ENCODE measurements at regions not wholly inside any gene's neighbourhood (a gene's known extent, or its start where the extent isn't known, plus 50 kb on each side); places are given as distances from the start of the nearest gene placed in this dataset.
"Not testable (repeated sequence)": the region's sequence is repeated elsewhere in the genome, so short reads cannot be mapped to it uniquely, and the experiment has no call there.

DNA sequence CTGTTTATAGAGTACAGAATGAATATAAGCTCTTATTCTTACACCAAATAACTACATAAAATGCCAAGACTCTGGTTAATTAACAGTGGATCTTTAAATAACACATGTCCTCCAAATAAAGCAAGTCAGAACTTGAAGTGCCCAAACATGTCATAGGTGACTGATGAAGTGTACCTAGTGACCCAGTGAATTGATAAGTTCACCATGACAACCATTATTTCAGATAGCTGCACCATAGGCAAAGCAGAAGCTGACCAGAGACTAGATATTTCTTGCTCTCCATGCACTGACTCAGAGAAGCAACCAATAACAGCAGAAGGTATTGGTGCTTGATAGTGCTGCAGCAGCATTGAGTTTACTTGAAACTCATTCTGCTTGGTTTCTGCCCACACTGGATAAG is 192.1 kb downstream of the DUSP10 start:
- H3K27ac ChIP-seq: no peak overlapping the region
- H3K4me1 ChIP-seq: no peaks in the 10 kb centered on the region
- H3K9me3 ChIP-seq: no peaks in the 10 kb centered on the region
- ATAC-seq (ENCODE audit: low FRiP score in 2 of 2): no peak
- H3K27me3 ChIP-seq: no peaks in the 10 kb centered on the region
- no peak overlapping the region for H3K4me3 ChIP-seq
- TF ChIP-seq EP300 (IDR thresholded peaks at IDR 0.05): no peak
- no peaks in the 10 kb centered on the region for H3K36me3 ChIP-seq
- DNase-seq: no peak

DNA sequence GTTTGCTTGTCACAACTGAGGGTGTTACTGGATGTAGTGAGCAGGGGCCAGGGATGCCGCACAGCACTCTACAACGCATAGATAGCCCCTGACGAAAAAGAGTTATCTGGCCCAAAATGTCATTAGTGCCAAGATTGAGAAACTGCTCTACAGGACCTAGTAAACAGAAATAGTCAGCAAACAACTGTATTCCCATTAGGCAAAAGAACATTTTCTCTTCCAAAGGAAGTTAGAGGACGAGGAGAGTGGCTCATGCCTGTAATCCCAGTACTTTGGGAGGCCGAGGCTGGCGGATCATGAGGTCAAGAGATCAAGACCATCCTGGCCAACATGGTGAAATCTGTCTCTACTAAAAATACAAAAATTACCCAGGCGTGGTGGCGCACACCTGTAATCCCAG is 189.1 kb downstream of the DUSP10 start:
- not testable (repeated sequence) for H3K36me3 ChIP-seq; H3K27ac ChIP-seq; ATAC-seq (ENCODE audit: low FRiP score in 2 of 2); DNase-seq; H3K27me3 ChIP-seq; H3K4me1 ChIP-seq; H3K9me3 ChIP-seq; H3K4me3 ChIP-seq
- 92 to 94% methylated on average over 8 of the region's 8 CpGs for WGBS, 2 donors

DNA sequence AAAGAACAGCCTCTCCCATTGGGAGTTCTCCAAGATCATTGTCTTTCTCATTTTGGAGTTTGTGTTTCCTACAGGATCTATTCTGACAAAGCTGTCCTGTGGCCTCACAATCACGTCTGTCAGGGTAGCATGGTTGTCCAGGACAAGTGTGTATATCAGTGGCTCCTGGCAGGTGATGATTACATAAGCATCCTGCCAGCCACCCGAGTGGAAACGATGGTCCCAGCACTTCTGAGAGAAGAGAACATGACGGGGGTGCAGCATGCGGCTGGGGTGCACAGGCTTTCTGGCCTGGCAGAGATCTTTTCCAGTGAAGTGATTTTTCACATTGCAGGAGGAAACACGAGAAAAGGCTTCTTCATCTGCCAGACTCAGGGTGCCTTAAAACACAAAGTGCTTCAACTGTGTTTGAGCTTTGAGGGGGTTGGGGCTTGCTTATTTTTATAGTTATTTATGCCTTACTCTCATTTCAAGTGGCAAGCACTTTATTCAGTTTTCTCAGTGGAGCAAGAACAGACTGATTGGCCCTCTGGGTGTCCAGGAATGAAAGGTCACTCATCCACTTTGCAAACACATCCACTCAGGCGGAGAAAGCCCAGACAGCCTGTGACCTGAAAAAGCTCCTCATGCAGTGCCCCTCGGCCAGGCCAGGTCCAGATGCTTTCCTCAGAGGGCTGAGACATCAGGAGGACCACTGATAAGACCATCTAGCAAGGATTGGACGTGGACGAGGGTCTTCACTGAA is 186.0 kb downstream of the DUSP10 start:
- Histone ChIP-seq H3K4me3 (no peak overlapping the region), H3K36me3 (no peaks in the 10 kb centered on the region), H3K9me3 (no peaks in the 10 kb centered on the region), H3K27ac (no peak overlapping the region), H3K4me1 (no peaks in the 10 kb centered on the region), H3K27me3 (no peaks in the 10 kb centered on the region)
- WGBS, 2 donors: 74 to 76% methylated on average over 10 of the region's 10 CpGs
- ATAC-seq (ENCODE audit: low FRiP score in 2 of 2): no peak
- TF ChIP-seq, protein P1, sequence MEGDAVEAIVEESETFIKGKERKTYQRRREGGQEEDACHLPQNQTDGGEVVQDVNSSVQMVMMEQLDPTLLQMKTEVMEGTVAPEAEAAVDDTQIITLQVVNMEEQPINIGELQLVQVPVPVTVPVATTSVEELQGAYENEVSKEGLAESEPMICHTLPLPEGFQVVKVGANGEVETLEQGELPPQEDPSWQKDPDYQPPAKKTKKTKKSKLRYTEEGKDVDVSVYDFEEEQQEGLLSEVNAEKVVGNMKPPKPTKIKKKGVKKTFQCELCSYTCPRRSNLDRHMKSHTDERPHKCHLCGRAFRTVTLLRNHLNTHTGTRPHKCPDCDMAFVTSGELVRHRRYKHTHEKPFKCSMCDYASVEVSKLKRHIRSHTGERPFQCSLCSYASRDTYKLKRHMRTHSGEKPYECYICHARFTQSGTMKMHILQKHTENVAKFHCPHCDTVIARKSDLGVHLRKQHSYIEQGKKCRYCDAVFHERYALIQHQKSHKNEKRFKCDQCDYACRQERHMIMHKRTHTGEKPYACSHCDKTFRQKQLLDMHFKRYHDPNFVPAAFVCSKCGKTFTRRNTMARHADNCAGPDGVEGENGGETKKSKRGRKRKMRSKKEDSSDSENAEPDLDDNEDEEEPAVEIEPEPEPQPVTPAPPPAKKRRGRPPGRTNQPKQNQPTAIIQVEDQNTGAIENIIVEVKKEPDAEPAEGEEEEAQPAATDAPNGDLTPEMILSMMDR (IDR thresholded peaks at IDR 0.05): no peak
- TF ChIP-seq POLR2AphosphoS5 (IDR thresholded peaks at IDR 0.05) (no peak), EP300 (IDR thresholded peaks at IDR 0.05) (no peak), POLR2A (IDR thresholded peaks at IDR 0.05) (no peak)
- no peak for DNase-seq

DNA sequence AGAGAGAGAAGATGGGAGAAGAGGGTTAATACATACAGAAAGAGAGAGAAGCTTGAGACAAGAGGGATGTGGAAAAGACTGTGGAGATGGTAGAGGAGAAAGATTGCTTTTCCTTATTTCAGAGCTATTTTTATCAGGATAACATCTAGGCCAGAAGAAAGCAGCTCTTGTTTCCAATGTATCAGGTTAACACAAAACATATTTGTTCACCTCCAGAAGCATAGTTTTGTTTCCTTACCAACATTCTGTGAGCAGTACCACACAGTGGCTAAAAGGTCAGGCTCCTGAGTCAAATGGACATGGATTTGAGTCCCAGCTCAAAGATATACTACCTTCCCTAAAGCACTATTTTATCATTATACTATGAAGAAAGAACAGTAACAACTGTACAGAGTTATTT is 185.5 kb downstream of the DUSP10 start:
- H3K36me3 ChIP-seq: no peaks in the 10 kb centered on the region
- H3K27me3 ChIP-seq: no peaks in the 10 kb centered on the region
- no peak for TF ChIP-seq POLR2A (IDR thresholded peaks at IDR 0.05)
- TF ChIP-seq POLR2AphosphoS5 (IDR thresholded peaks at IDR 0.05): no peak
- no peak for TF ChIP-seq EP300 (IDR thresholded peaks at IDR 0.05)
- TF ChIP-seq, protein P1 (IDR thresholded peaks at IDR 0.05): no peak
- H3K4me3 ChIP-seq: no peak overlapping the region
- ATAC-seq (ENCODE audit: low FRiP score in 2 of 2) (no peak), DNase-seq (no peak)
- H3K9me3 ChIP-seq: no peaks in the 10 kb centered on the region
- no peak overlapping the region for H3K27ac ChIP-seq
- no peaks in the 10 kb centered on the region for H3K4me1 ChIP-seq

DNA sequence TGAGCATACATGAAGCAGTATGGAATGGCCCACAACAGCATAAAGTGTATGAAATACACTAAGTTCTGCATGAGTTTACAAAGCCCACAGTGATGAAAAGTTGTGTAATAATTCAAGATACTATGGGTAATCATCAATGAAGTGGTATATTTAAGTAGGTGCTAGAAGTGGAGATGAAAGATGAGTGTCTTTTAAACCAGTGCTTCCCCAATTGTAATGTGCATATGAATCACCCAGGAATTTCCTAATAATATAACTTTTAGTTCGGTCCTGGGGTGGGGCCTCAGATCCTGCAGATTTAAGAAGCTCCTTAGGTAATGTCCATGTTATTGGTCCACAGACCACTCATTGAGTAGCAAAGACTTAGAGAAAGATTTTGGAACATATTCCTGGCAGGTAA is 184.9 kb downstream of the DUSP10 start:
- no peaks in the 10 kb centered on the region for H3K4me1 ChIP-seq
- H3K36me3 ChIP-seq: no peaks in the 10 kb centered on the region
- 61 to 63% methylated on average over 1 of the region's 1 CpG for WGBS, 2 donors
- H3K4me3 ChIP-seq: no peak overlapping the region
- no peak overlapping the region for H3K27ac ChIP-seq
- TF ChIP-seq, protein P1 (IDR thresholded peaks at IDR 0.05): no peak
- no peak for TF ChIP-seq EP300 (IDR thresholded peaks at IDR 0.05)
- no peak for TF ChIP-seq POLR2A (IDR thresholded peaks at IDR 0.05)
- no peak for TF ChIP-seq POLR2AphosphoS5 (IDR thresholded peaks at IDR 0.05)
- DNase-seq (no peak), ATAC-seq (ENCODE audit: low FRiP score in 2 of 2) (no peak)
- H3K27me3 ChIP-seq: no peaks in the 10 kb centered on the region
- H3K9me3 ChIP-seq: no peaks in the 10 kb centered on the region

DNA sequence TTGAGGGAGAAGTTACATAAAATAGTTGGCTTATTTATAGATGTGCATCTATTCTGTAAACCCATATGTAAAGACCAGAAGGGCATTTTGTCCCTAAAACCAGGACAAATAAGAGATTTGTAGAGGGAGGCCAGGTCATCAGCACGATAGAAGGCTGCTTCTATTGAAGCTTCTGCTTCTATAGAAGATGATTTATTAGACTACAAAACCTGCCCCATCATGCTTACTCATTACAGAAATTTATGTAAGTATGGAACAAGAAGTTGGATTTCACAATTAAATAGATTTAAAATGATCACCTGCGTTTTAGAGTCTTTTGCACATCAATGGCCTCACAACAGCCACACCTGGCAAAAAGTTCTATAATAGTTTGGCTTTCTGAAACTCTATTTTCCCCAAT is 183.5 kb downstream of the DUSP10 start:
- DNase-seq: no peak
- Histone ChIP-seq H3K27me3 (no peaks in the 10 kb centered on the region), H3K36me3 (no peaks in the 10 kb centered on the region), H3K4me3 (no peak overlapping the region), H3K4me1 (no peaks in the 10 kb centered on the region), H3K9me3 (no peaks in the 10 kb centered on the region), H3K27ac (no peak overlapping the region)
- no peak for TF ChIP-seq EP300 (IDR thresholded peaks at IDR 0.05)
- no peak for TF ChIP-seq POLR2A (IDR thresholded peaks at IDR 0.05)
- TF ChIP-seq, protein P1 (IDR thresholded peaks at IDR 0.05): no peak
- TF ChIP-seq POLR2AphosphoS5 (IDR thresholded peaks at IDR 0.05): no peak
- WGBS, 2 donors: 77 to 78% methylated on average over 2 of the region's 2 CpGs
- no peak for ATAC-seq (ENCODE audit: low FRiP score in 2 of 2)

Data from upper lobe of left lung (tissue), 6 donors.